Uterus (tissue), 2 donors: ENCODE measurements at regions not wholly inside any gene's neighbourhood (a gene's known extent, or its start where the extent isn't known, plus 50 kb on each side); places are given as distances from the start of the nearest gene placed in this dataset.

ENCODE experiments used
- POLR2A ChIP-seq, 2 donors: fragments of 450-650 bp; IDR thresholded peaks; one replicate each; pipeline ENCODE4 v1.6.1; 2016; ENCODE audit warnings: antibody characterized with exemption in 2 of 2, mild to moderate bottlenecking in 1 of 2, moderate library complexity in 1 of 2
- TF ChIP-seq, protein P1 (sequence below), 4 experiments: fragments of 200-600 bp in 2 of 4; fragments of 450-650 bp in 2 of 4; sonication (generic) in 2 of 4; IDR thresholded peaks; one replicate each; pipeline ENCODE4 v1.5.1; 2016 to 2019; ENCODE audit warnings: antibody characterized with exemption in 4 of 4, mild to moderate bottlenecking in 2 of 4, moderate library complexity in 1 of 4

GRCh38 chr2:182616471-182617393, 99.3 kb upstream of the DNAJC10 start:
- TF ChIP-seq, protein P1, sequence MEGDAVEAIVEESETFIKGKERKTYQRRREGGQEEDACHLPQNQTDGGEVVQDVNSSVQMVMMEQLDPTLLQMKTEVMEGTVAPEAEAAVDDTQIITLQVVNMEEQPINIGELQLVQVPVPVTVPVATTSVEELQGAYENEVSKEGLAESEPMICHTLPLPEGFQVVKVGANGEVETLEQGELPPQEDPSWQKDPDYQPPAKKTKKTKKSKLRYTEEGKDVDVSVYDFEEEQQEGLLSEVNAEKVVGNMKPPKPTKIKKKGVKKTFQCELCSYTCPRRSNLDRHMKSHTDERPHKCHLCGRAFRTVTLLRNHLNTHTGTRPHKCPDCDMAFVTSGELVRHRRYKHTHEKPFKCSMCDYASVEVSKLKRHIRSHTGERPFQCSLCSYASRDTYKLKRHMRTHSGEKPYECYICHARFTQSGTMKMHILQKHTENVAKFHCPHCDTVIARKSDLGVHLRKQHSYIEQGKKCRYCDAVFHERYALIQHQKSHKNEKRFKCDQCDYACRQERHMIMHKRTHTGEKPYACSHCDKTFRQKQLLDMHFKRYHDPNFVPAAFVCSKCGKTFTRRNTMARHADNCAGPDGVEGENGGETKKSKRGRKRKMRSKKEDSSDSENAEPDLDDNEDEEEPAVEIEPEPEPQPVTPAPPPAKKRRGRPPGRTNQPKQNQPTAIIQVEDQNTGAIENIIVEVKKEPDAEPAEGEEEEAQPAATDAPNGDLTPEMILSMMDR (IDR thresholded peaks at IDR 0.05) = no peak
- TF ChIP-seq POLR2A (IDR thresholded peaks at IDR 0.05) = no peak
